Neural progenitor cell (in vitro differentiated cells): ENCODE measurements at regions not wholly inside any gene's neighbourhood (a gene's known extent, or its start where the extent isn't known, plus 50 kb on each side); places are given as distances from the start of the nearest gene placed in this dataset.

Experiments used
- EZH2 ChIP-seq: fragments of 200-600 bp; sonication (generic); IDR thresholded peaks from 2 replicates; pipeline ENCODE4 v1.6.1; 2017; ENCODE audit warnings: antibody characterized with exemption, mild to moderate bottlenecking, moderate library complexity
- EZH2phosphoT487 ChIP-seq: fragments of 200-600 bp; sonication (generic); IDR thresholded peaks from 2 replicates; pipeline ENCODE4 v1.6.1; 2017; ENCODE audit warnings: antibody characterized with exemption
- TF ChIP-seq, protein P1 (sequence below): fragments of 200-600 bp; sonication (generic); IDR thresholded peaks from 2 replicates; pipeline ENCODE4 v1.5.1; 2017; ENCODE audit warnings: antibody characterized with exemption, mild to moderate bottlenecking

DNA sequence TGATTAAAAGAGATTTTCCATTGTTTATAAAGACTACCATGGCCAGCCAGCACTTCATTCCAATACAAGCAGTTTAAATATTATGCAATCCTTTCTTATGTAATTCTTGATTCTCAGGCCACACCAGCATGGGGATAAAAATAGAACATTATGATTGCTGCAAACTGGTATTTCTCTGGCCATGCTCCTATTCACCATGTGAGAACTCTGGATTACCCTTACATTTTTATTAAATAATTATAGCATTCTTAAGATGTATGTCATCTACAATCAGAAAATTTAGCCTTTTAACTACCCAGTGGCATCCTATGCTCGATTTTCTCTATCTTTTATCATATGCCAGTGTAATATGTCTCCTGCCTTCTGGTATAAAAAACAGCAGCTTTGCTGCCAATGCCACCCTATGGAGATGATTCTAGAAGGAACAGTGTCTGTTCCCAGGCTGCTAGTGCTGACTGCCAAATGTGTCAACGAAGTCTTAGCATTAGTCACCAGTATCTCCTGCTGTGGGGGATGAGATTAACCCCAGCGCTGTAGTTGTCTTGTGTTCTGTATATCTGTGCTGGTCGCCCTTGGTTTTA is 501.4 kb downstream of the BCKDHB start:
- no peak for TF ChIP-seq EZH2
- TF ChIP-seq, protein P1, sequence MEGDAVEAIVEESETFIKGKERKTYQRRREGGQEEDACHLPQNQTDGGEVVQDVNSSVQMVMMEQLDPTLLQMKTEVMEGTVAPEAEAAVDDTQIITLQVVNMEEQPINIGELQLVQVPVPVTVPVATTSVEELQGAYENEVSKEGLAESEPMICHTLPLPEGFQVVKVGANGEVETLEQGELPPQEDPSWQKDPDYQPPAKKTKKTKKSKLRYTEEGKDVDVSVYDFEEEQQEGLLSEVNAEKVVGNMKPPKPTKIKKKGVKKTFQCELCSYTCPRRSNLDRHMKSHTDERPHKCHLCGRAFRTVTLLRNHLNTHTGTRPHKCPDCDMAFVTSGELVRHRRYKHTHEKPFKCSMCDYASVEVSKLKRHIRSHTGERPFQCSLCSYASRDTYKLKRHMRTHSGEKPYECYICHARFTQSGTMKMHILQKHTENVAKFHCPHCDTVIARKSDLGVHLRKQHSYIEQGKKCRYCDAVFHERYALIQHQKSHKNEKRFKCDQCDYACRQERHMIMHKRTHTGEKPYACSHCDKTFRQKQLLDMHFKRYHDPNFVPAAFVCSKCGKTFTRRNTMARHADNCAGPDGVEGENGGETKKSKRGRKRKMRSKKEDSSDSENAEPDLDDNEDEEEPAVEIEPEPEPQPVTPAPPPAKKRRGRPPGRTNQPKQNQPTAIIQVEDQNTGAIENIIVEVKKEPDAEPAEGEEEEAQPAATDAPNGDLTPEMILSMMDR = no peak
- TF ChIP-seq EZH2phosphoT487 = no peak
